HepG2 (cell line): ENCODE measurements at regions not wholly inside any gene's neighbourhood (a gene's known extent, or its start where the extent isn't known, plus 50 kb on each side); places are given as distances from the start of the nearest gene placed in this dataset.

ENCODE experiments used
- ATAC-seq: fragments of 200-7000 bp; cut with Tn5 transposase; 3 replicates; pipeline ENCODE4 v1.9.1; 2020; ENCODE audit warnings: mild to moderate bottlenecking, moderate library complexity
- BruUV-seq: library from RNA; stranded (reverse); fragments of 400-500 nt; replicated peaks from 2 replicates; lab custom pipeline; 2021; lab: Mats Ljungman, UMichigan
- CTCF ChIA-PET: fragments of 300-600 bp; formaldehyde crosslinking; extraction: SDS; loops from one replicate; lab custom pipeline; 2021; ENCODE audit warnings: low total read pairs, inconsistent platforms, low intra/inter-chr PET ratio; lab: Yijun Ruan, JAX
- POLR2A ChIA-PET: fragments of 350-600 bp; sonication (Branson Sonifier 250); formaldehyde crosslinking; loops from one replicate; lab custom pipeline; 2020; ENCODE audit warnings: antibody characterized with exemption, inconsistent platforms; lab: Yijun Ruan, JAX
- DNase-seq: peaks from one replicate; pipeline ENCODE4 v3.0.0-alpha.2; 2015; ENCODE audit warnings: low spot score
- FAIRE-seq: peaks from 3 replicates; lab custom pipeline; 2011; peaks lifted over from hg19 to GRCh38; lab: Jason Lieb, UNC
- H2AFZ ChIP-seq: one replicate; pipeline ENCODE4 v1.6.1; 2011; ENCODE audit warnings: low read length, inconsistent platforms
- H3K27ac ChIP-seq: fragments of 300-600 bp; 3 replicates; pipeline ENCODE4 v1.8.0; 2011; ENCODE audit warnings: mixed run types, mild to moderate bottlenecking, mixed read lengths, low read length, inconsistent platforms; ENCODE audit not compliant: insufficient read depth; ENCODE audit errors: extremely low read length
- H3K27me3 ChIP-seq, 2 experiments: fragments of 200-600 bp in 1 of 2; 2 replicates in 1 of 2; 3 replicates in 1 of 2; pipeline versions ENCODE4 v1.6.0 to v1.8.0; 2011; ENCODE audit warnings: low read length in 2 of 2, mild to moderate bottlenecking in 2 of 2, moderate library complexity in 2 of 2, inconsistent platforms in 1 of 2; ENCODE audit not compliant: insufficient read depth in 2 of 2, control insufficient read depth in 1 of 2
- H3K36me3 ChIP-seq, 2 experiments: fragments of 200-600 bp in 1 of 2; replicated peaks in 1 of 2; 2 replicates in 1 of 2; 3 replicates in 1 of 2; pipeline versions ENCODE4 v1.5.1 to v1.8.0; 2011; ENCODE audit warnings: low read length in 2 of 2, inconsistent platforms in 1 of 2; ENCODE audit not compliant: insufficient read depth in 2 of 2, control insufficient read depth in 1 of 2
- H3K4me1 ChIP-seq: 2 replicates; pipeline ENCODE4 v1.5.1; 2012; ENCODE audit warnings: low read length, inconsistent platforms; ENCODE audit not compliant: insufficient read depth
- H3K4me2 ChIP-seq: 2 replicates; pipeline ENCODE4 v1.6.0; 2011; ENCODE audit warnings: low read depth, low read length, inconsistent platforms
- H3K4me3 ChIP-seq, 3 experiments: fragments of 200-600 bp in 1 of 3; sonication (generic), shearing (Covaris generic) in 1 of 3; replicated peaks in 1 of 3; 2 replicates each; pipeline ENCODE4 v1.5.1; 2011 to 2016; ENCODE audit warnings: low read length in 3 of 3, inconsistent platforms in 2 of 3, low read depth in 2 of 3, mild to moderate bottlenecking in 2 of 3, control low read depth in 1 of 3, mixed read lengths in 1 of 3; ENCODE audit not compliant: insufficient read depth in 1 of 3
- H3K79me2 ChIP-seq: one replicate; pipeline ENCODE4 v1.6.1; 2011; ENCODE audit warnings: low read length, inconsistent platforms; ENCODE audit not compliant: insufficient read depth
- H3K9ac ChIP-seq: 2 replicates; pipeline ENCODE4 v1.6.0; 2011; ENCODE audit warnings: mild to moderate bottlenecking, low read depth, low read length, inconsistent platforms; ENCODE audit not compliant: insufficient read depth
- H3K9me3 ChIP-seq: 2 replicates; pipeline ENCODE4 v1.5.1; 2012; ENCODE audit warnings: mild to moderate bottlenecking, low read length
- H4K20me1 ChIP-seq: 2 replicates; pipeline ENCODE4 v1.6.0; 2011; ENCODE audit warnings: inconsistent platforms, mild to moderate bottlenecking, low read length, moderate library complexity; ENCODE audit not compliant: insufficient read depth
- DBP ChIP-seq: sonication (generic); formaldehyde crosslinking; IDR thresholded peaks from 2 replicates; pipeline ENCODE4 v1.4.0; 2020; ENCODE audit warnings: missing genetic modification reagents; ENCODE audit errors: not compliant biosample characterization
- KMT2B ChIP-seq: IDR thresholded peaks from 2 replicates; pipeline ENCODE4 v1.6.1; 2016; ENCODE audit warnings: missing genetic modification reagents, missing compliant biosample characterization
- PATZ1 ChIP-seq: sonication (generic); formaldehyde crosslinking; IDR thresholded peaks from 2 replicates; pipeline ENCODE4 v1.4.0; 2020; ENCODE audit warnings: missing genetic modification reagents
- PCBP2 ChIP-seq: fragments of 200-400 bp; formaldehyde crosslinking; optimal IDR thresholded peaks from 2 replicates; pipeline ENCODE3; 2018; ENCODE audit warnings: low read length, low read depth; ENCODE audit not compliant: poor library complexity, severe bottlenecking
- PTBP1 ChIP-seq: fragments of 200-400 bp; formaldehyde crosslinking; IDR thresholded peaks from 2 replicates; pipeline ENCODE4 v1.6.1; 2018; ENCODE audit warnings: low read length, low read depth; ENCODE audit not compliant: poor library complexity, severe bottlenecking
- ZFP90 ChIP-seq: sonication (generic); formaldehyde crosslinking; IDR thresholded peaks from 2 replicates; pipeline ENCODE4 v1.8.0; 2022; ENCODE audit warnings: missing genetic modification reagents, mild to moderate bottlenecking, inconsistent platforms, borderline replicate concordance
- ZNF292 ChIP-seq: sonication (generic); formaldehyde crosslinking; IDR thresholded peaks from 2 replicates; pipeline ENCODE4 v1.8.1; 2022; ENCODE audit warnings: mild to moderate bottlenecking, low read depth, missing genetic modification reagents, borderline replicate concordance
- ZNF574 ChIP-seq: sonication (generic); formaldehyde crosslinking; IDR thresholded peaks from 2 replicates; pipeline ENCODE4 v1.4.0; 2020; ENCODE audit warnings: missing genetic modification reagents
- ZNF644 ChIP-seq: IDR thresholded peaks from 2 replicates; pipeline ENCODE4 v1.6.1; 2016; ENCODE audit warnings: low read depth
- ZNF773 ChIP-seq: sonication (generic); formaldehyde crosslinking; IDR thresholded peaks from 2 replicates; pipeline ENCODE4 v1.4.0; 2020; ENCODE audit warnings: missing genetic modification reagents, borderline replicate concordance
- WGBS: methylation state at CpG from one replicate; pipeline ENCODE4 v1.1.6; 2017; ENCODE audit warnings: low lambda C conversion rate; 5-methylcytosine and 5-hydroxymethylcytosine counted together
- in situ Hi-C: cut with HindIII; loops from 2 replicates; pipeline ENCODE4 v1.10.0; 2017; ENCODE audit warnings: low pct_unique_long_range_greater_than_20kb; ENCODE audit not compliant: extremely low pct_ligation_motif_present
- intact Hi-C: fragments of 100-400 bp; cut with micrococcal nuclease; formaldehyde crosslinking; loops from one replicate; pipeline ENCODE4 v1.10.0; 2022; ENCODE audit not compliant: unreplicated experiment
- TF ChIP-seq, protein P1 (sequence below): sonication (generic); formaldehyde crosslinking; IDR thresholded peaks from 2 replicates; pipeline ENCODE4 v1.4.0; 2020; ENCODE audit warnings: missing genetic modification reagents

GRCh38 chr5:74063346-74063745, 437.4 kb downstream of the ARHGEF28 start:
- Histone ChIP-seq H4K20me1 (no peaks in the 10 kb centered on the region), H3K79me2 (no peaks in the 10 kb centered on the region), H3K27ac (no peak overlapping the region), H3K9ac (no peak overlapping the region), H3K4me3 (no peak overlapping the region), H3K9me3 (no peaks in the 10 kb centered on the region), H3K27me3 (no peaks in the 10 kb centered on the region), H3K36me3 (no peaks in the 10 kb centered on the region), H3K4me1 (0 out of 2 replicates have a peak, but pooled peaks cover 6% of the 10 kb centered on the region), H3K4me2 (no peak overlapping the region), H2AFZ (no peak overlapping the region)
- 67% methylated on average over 4 of the region's 4 CpGs for WGBS
- ATAC-seq (no peak), DNase-seq (no peak), FAIRE-seq (no peak)
- BruUV-seq, result no TSS peak
- intact Hi-C loops (no loop called here), in situ Hi-C loops (no loop called here)
- CTCF ChIA-PET, result no interaction called here
- TF ChIP-seq PTBP1 (no peak), ZNF644 (CRISPR knock-in tag) (no peak), PCBP2 (no peak), DBP (CRISPR knock-in tag) (no peak), ZFP90 (CRISPR knock-in tag) (no peak), ZNF574 (CRISPR knock-in tag) (no peak), PATZ1 (CRISPR knock-in tag) (no peak), KMT2B (CRISPR knock-in tag) (no peak), ZNF773 (CRISPR knock-in tag) (no peak), ZNF292 (no peak)
- TF ChIP-seq, protein P1, sequence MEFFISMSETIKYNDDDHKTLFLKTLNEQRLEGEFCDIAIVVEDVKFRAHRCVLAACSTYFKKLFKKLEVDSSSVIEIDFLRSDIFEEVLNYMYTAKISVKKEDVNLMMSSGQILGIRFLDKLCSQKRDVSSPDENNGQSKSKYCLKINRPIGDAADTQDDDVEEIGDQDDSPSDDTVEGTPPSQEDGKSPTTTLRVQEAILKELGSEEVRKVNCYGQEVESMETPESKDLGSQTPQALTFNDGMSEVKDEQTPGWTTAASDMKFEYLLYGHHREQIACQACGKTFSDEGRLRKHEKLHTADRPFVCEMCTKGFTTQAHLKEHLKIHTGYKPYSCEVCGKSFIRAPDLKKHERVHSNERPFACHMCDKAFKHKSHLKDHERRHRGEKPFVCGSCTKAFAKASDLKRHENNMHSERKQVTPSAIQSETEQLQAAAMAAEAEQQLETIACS (CRISPR knock-in tag), result no peak
- POLR2A ChIA-PET, result no interaction called here
